ENCODE measurements at regions not wholly inside any gene's neighbourhood (a gene's known extent, or its start where the extent isn't known, plus 50 kb on each side); places are given as distances from the start of the nearest gene placed in this dataset.

- ChIA-PET POLR2A (interaction anchor here (0.6 kb wide), 1 partner anchor 64 kb away, joined by 3 read pairs; no protein-coding TSS in a partner anchor), RAD21 (ENCODE audit: unreplicated experiment) (no interaction called here), CTCF (no interaction called here), SMC1A (ENCODE audit: uncharacterized antibody, unreplicated experiment) (interaction anchor here (1.5 kb wide), 1 partner anchor 13 kb away, joined by 6 read pairs; no protein-coding TSS in a partner anchor)
- Histone ChIP-seq H4K20me1 (ENCODE audit: control insufficient read depth, insufficient read depth) (no peaks in the 10 kb centered on the region), H2AFZ (ENCODE audit: control insufficient read depth, low read depth, low read length) (no peak overlapping the region), H3K36me3 (ENCODE audit: control insufficient read depth in 2 of 2, insufficient read depth in 2 of 2, low read length in 1 of 2) (no peaks in the 10 kb centered on the region), H3K9me3 (replicated peaks; ENCODE audit: control insufficient read depth, insufficient read depth, low read length) (no peaks in the 10 kb centered on the region), H3K27me3 (replicated peaks in 1 of 2; ENCODE audit: control insufficient read depth in 2 of 2, insufficient read depth in 2 of 2, low read length in 1 of 2) (no peaks in the 10 kb centered on the region), H3K9ac (ENCODE audit: control insufficient read depth, insufficient read depth, low read length) (no peak overlapping the region), H3K4me3 (no peak overlapping the region), H3K4me1 (ENCODE audit: control insufficient read depth, insufficient read depth, low read length) (no peaks in the 10 kb centered on the region), H3K4me2 (ENCODE audit: control insufficient read depth, insufficient read depth) (no peak overlapping the region), H3K27ac (ENCODE audit: control insufficient read depth, insufficient read depth) (no peak overlapping the region), H3K79me2 (ENCODE audit: control insufficient read depth, insufficient read depth, low read length) (no peaks in the 10 kb centered on the region)
- intact Hi-C loops (cut with micrococcal nuclease; ENCODE audit: unreplicated experiment) = no loop called here
- FAIRE-seq (no peak), DNase-seq (ENCODE audit: low read depth, low spot score) (no peak), ATAC-seq (no peak)
- TF ChIP-seq IRF5 (IDR thresholded peaks at IDR 0.05; ENCODE audit: borderline replicate concordance) = no peak
- TF ChIP-seq ZNF592 (IDR thresholded peaks at IDR 0.05) = no peak
- no peak for TF ChIP-seq KDM1A (IDR thresholded peaks at IDR 0.05; ENCODE audit: borderline replicate concordance)
- TF ChIP-seq CREM (IDR thresholded peaks at IDR 0.05; ENCODE audit: low read depth) = no peak
- TF ChIP-seq RELB (IDR thresholded peaks at IDR 0.05; ENCODE audit: low read depth) = no peak
- no peak for TF ChIP-seq PKNOX1 (IDR thresholded peaks at IDR 0.05)
- no peak for TF ChIP-seq BMI1 (IDR thresholded peaks at IDR 0.05; ENCODE audit: borderline replicate concordance)
- no peak for TF ChIP-seq NFXL1 (IDR thresholded peaks at IDR 0.05; ENCODE audit: borderline replicate concordance)
- no peak for TF ChIP-seq ZNF687 (IDR thresholded peaks at IDR 0.05)
- TF ChIP-seq KAT2A (conservative IDR thresholded peaks at IDR 0.05; ENCODE audit: control insufficient read depth, low read depth, low read length) = no peak
- TF ChIP-seq ZNF384 (IDR thresholded peaks at IDR 0.05; ENCODE audit: borderline replicate concordance, low read depth, low read length) = no peak
- no TSS peak for BruUV-seq (replicated peaks)
- 39% methylated on average over 9 of the region's 9 CpGs for WGBS (ENCODE audit: insufficient coverage, insufficient replicate concordance, low lambda C conversion rate, missing lambda C conversion rate)
- in situ Hi-C loops (cut with MboI) = no loop called here
These were observed 1451.9 kb upstream of the AGA start for GRCh38 chr4:178894126-178894525.

Measured in GM12878 (cell line).